ENCODE measurements at regions not wholly inside any gene's neighbourhood (a gene's known extent, or its start where the extent isn't known, plus 50 kb on each side); places are given as distances from the start of the nearest gene placed in this dataset.

- H3K9me3 ChIP-seq (ENCODE audit: insufficient read depth, low read length), result no peaks in the 10 kb centered on the region
- peaks cover 4% of the 10 kb centered on the region; the same call in 1 of the 2 replicates for H3K27me3 ChIP-seq (ENCODE audit: low read depth, low read length)
- no peaks in the 10 kb centered on the region for H3K36me3 ChIP-seq (replicated peaks; ENCODE audit: low read depth, low read length)
- H3K79me2 ChIP-seq (ENCODE audit: low read length), result no peaks in the 10 kb centered on the region
- H3K9ac ChIP-seq (ENCODE audit: low read length), result no peak overlapping the region
- H3K27ac ChIP-seq (ENCODE audit: low read length), result no peak overlapping the region
- peak overlapping the region; percentile 35 for H3K4me2 ChIP-seq (ENCODE audit: low read length)
- H4K20me1 ChIP-seq (ENCODE audit: insufficient read depth, low read length), result no peaks in the 10 kb centered on the region
- H3K4me3 ChIP-seq (ENCODE audit: low read length), result no peak overlapping the region
- H2AFZ ChIP-seq (ENCODE audit: low read depth, low read length), result no peak overlapping the region
- TF ChIP-seq EZH2phosphoT487 (IDR thresholded peaks at IDR 0.05; ENCODE audit: low read depth) (no peak), CTCF (IDR thresholded peaks at IDR 0.05; ENCODE audit: low read depth, low read length) (no peak)
- peaks cover 27% of the 10 kb centered on the region for H3K4me1 ChIP-seq (ENCODE audit: low read length)
Measured at GRCh38 chr21:43274022-43274945, 105.5 kb downstream of the CRYAA start.

- Histone ChIP-seq H3K4me3 (ENCODE audit: low read length) (no peak overlapping the region), H3K9ac (ENCODE audit: low read length) (no peak overlapping the region), H3K36me3 (replicated peaks; ENCODE audit: low read depth, low read length) (no peaks in the 10 kb centered on the region), H3K9me3 (ENCODE audit: insufficient read depth, low read length) (no peaks in the 10 kb centered on the region), H2AFZ (ENCODE audit: low read depth, low read length) (no peak overlapping the region), H3K27ac (ENCODE audit: low read length) (no peak overlapping the region), H4K20me1 (ENCODE audit: insufficient read depth, low read length) (no peaks in the 10 kb centered on the region), H3K4me1 (ENCODE audit: low read length) (peaks cover 29% of the 10 kb centered on the region), H3K79me2 (ENCODE audit: low read length) (no peaks in the 10 kb centered on the region), H3K27me3 (ENCODE audit: low read depth, low read length) (peaks cover 4% of the 10 kb centered on the region; the same call in 1 of the 2 replicates), H3K4me2 (ENCODE audit: low read length) (peak overlapping the region; percentile 35)
- TF ChIP-seq CTCF (IDR thresholded peaks at IDR 0.05; ENCODE audit: low read depth, low read length) (no peak), EZH2phosphoT487 (IDR thresholded peaks at IDR 0.05; ENCODE audit: low read depth) (no peak)
Measured at GRCh38 chr21:43273708-43274021, 104.9 kb downstream of the CRYAA start.

GRCh38 chr21:43273016-43273707 lies 104.4 kb downstream of the CRYAA start:
- H3K9ac ChIP-seq (ENCODE audit: low read length), result no peak overlapping the region
- H3K79me2 ChIP-seq (ENCODE audit: low read length), result no peaks in the 10 kb centered on the region
- H3K27ac ChIP-seq (ENCODE audit: low read length), result no peak overlapping the region
- H3K4me2 ChIP-seq (ENCODE audit: low read length), result peak overlapping the region; percentile 35
- no peaks in the 10 kb centered on the region for H4K20me1 ChIP-seq (ENCODE audit: insufficient read depth, low read length)
- no peak for TF ChIP-seq EZH2phosphoT487 (IDR thresholded peaks at IDR 0.05; ENCODE audit: low read depth)
- TF ChIP-seq CTCF (IDR thresholded peaks at IDR 0.05; ENCODE audit: low read depth, low read length), result no peak
- no peaks in the 10 kb centered on the region for H3K36me3 ChIP-seq (replicated peaks; ENCODE audit: low read depth, low read length)
- H3K27me3 ChIP-seq (ENCODE audit: low read depth, low read length), result peaks cover 4% of the 10 kb centered on the region; the same call in 1 of the 2 replicates
- peaks cover 29% of the 10 kb centered on the region for H3K4me1 ChIP-seq (ENCODE audit: low read length)
- H3K4me3 ChIP-seq (ENCODE audit: low read length), result no peak overlapping the region
- H2AFZ ChIP-seq (ENCODE audit: low read depth, low read length), result no peak overlapping the region
- H3K9me3 ChIP-seq (ENCODE audit: insufficient read depth, low read length), result no peaks in the 10 kb centered on the region

- H3K4me3 ChIP-seq (ENCODE audit: low read length), result no peak overlapping the region
- H3K9me3 ChIP-seq (ENCODE audit: insufficient read depth, low read length), result no peaks in the 10 kb centered on the region
- H4K20me1 ChIP-seq (ENCODE audit: insufficient read depth, low read length), result no peaks in the 10 kb centered on the region
- no peaks in the 10 kb centered on the region for H3K79me2 ChIP-seq (ENCODE audit: low read length)
- TF ChIP-seq CTCF (IDR thresholded peaks at IDR 0.05; ENCODE audit: low read depth, low read length) (no peak), EZH2phosphoT487 (IDR thresholded peaks at IDR 0.05; ENCODE audit: low read depth) (no peak)
- H3K9ac ChIP-seq (ENCODE audit: low read length), result no peak overlapping the region
- H3K27me3 ChIP-seq (ENCODE audit: low read depth, low read length), result peaks cover 4% of the 10 kb centered on the region; the same call in 1 of the 2 replicates
- H3K4me1 ChIP-seq (ENCODE audit: low read length), result peaks cover 33% of the 10 kb centered on the region
- no peak overlapping the region for H3K4me2 ChIP-seq (ENCODE audit: low read length)
- no peak overlapping the region for H2AFZ ChIP-seq (ENCODE audit: low read depth, low read length)
- H3K36me3 ChIP-seq (replicated peaks; ENCODE audit: low read depth, low read length), result no peaks in the 10 kb centered on the region
- no peak overlapping the region for H3K27ac ChIP-seq (ENCODE audit: low read length)
Measured at GRCh38 chr21:43272591-43272990, 103.8 kb downstream of the CRYAA start.
